ENCODE measurements at regions not wholly inside any gene's neighbourhood (a gene's known extent, or its start where the extent isn't known, plus 50 kb on each side); places are given as distances from the start of the nearest gene placed in this dataset.

DNA sequence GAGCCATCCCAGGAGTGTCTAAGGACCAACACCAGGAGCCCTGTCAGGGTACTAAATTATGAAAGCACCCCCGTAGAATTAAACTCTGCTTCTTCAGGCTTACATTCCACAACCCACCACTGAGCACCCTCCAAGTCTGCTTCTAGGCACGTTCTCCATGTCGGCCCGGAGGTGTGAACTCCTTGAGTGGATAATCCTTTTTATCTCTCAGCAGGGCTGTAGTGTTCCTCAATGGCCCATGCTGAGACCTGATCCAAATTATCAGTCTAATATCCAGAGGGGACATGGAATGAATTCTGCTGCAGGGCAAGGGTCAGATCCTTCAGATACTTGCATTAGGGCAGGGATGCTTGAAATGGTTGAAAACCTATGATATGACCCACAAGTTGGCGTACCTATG is 55.9 kb upstream of the TARP start:
- H3K9me2 ChIP-seq (ENCODE audit: insufficient read depth, low read length) = no peaks in the 10 kb centered on the region
- no TSS peak for BruUV-seq (replicated peaks)
- H3K9me3 ChIP-seq (ENCODE audit: low read length) = no peaks in the 10 kb centered on the region
- no peaks in the 10 kb centered on the region for H3K79me2 ChIP-seq (ENCODE audit: insufficient read depth, low read depth, low read length)
- no peaks in the 10 kb centered on the region for H4K20me1 ChIP-seq (ENCODE audit: insufficient read depth, low read length)
- TF ChIP-seq, protein P1, sequence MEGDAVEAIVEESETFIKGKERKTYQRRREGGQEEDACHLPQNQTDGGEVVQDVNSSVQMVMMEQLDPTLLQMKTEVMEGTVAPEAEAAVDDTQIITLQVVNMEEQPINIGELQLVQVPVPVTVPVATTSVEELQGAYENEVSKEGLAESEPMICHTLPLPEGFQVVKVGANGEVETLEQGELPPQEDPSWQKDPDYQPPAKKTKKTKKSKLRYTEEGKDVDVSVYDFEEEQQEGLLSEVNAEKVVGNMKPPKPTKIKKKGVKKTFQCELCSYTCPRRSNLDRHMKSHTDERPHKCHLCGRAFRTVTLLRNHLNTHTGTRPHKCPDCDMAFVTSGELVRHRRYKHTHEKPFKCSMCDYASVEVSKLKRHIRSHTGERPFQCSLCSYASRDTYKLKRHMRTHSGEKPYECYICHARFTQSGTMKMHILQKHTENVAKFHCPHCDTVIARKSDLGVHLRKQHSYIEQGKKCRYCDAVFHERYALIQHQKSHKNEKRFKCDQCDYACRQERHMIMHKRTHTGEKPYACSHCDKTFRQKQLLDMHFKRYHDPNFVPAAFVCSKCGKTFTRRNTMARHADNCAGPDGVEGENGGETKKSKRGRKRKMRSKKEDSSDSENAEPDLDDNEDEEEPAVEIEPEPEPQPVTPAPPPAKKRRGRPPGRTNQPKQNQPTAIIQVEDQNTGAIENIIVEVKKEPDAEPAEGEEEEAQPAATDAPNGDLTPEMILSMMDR (conservative IDR thresholded peaks at IDR 0.05; ENCODE audit: low read length) = no peak
- TF ChIP-seq EZH2phosphoT487 (IDR thresholded peaks at IDR 0.05; ENCODE audit: borderline replicate concordance, low read depth, low read length) = no peak
- POLR2A ChIA-PET = interaction anchor here (0.9 kb wide), 1 partner anchor 32 kb away, joined by 3 read pairs; no protein-coding TSS in a partner anchor
- no peak overlapping the region for H2AFZ ChIP-seq (ENCODE audit: low read length)
- H3K27ac ChIP-seq (ENCODE audit: low read depth, low read length, poor library complexity, severe bottlenecking) = no peak overlapping the region
- CTCF ChIA-PET (ENCODE audit: unreplicated experiment) = no interaction called here
- H3K36me3 ChIP-seq (ENCODE audit: insufficient read depth, low read length) = no peaks in the 10 kb centered on the region
- no peak overlapping the region for H3K4me2 ChIP-seq (ENCODE audit: low read length)
- DNase-seq (ENCODE audit: low spot score) = no peak
- H3K4me1 ChIP-seq (ENCODE audit: insufficient read depth, low read length, poor library complexity, severe bottlenecking) = peaks cover 21% of the 10 kb centered on the region
- intact Hi-C loops (cut with micrococcal nuclease; ENCODE audit: unreplicated experiment) = no loop called here
- H3K4me3 ChIP-seq (ENCODE audit: low read depth, low read length, poor library complexity, severe bottlenecking) = no peak overlapping the region

DNA sequence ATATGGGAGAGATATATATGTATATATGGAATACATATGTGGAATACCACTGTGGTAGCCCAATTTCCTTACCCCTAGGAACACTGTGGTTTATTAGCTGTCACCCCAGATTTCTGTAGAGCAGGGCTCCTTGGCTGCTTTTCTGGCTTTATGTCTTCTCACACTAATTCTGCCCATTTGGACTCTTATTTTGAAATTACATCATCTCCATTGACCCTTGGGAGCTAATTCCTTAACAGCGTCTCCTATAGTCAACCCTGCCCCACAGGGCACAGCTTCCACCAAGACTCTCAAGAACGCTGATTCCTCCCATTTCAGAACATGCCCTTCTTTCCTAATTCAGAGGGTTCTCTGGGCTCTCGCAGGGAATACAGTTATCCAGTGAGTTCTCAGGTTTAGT is 55.4 kb upstream of the TARP start:
- intact Hi-C loops (cut with micrococcal nuclease; ENCODE audit: unreplicated experiment) = no loop called here
- Histone ChIP-seq H3K4me3 (ENCODE audit: low read depth, low read length, poor library complexity, severe bottlenecking) (no peak overlapping the region), H3K27ac (ENCODE audit: low read depth, low read length, poor library complexity, severe bottlenecking) (no peak overlapping the region), H3K79me2 (ENCODE audit: insufficient read depth, low read depth, low read length) (no peaks in the 10 kb centered on the region), H4K20me1 (ENCODE audit: insufficient read depth, low read length) (no peaks in the 10 kb centered on the region), H3K9me3 (ENCODE audit: low read length) (no peaks in the 10 kb centered on the region), H3K4me1 (ENCODE audit: insufficient read depth, low read length, poor library complexity, severe bottlenecking) (peaks cover 21% of the 10 kb centered on the region), H3K36me3 (ENCODE audit: insufficient read depth, low read length) (no peaks in the 10 kb centered on the region), H3K4me2 (ENCODE audit: low read length) (no peak overlapping the region), H2AFZ (ENCODE audit: low read length) (no peak overlapping the region), H3K9me2 (ENCODE audit: insufficient read depth, low read length) (no peaks in the 10 kb centered on the region)
- no TSS peak for BruUV-seq (replicated peaks)
- ChIA-PET POLR2A (interaction anchor here (1.3 kb wide), 1 partner anchor 22 kb away, joined by 3 read pairs; no protein-coding TSS in a partner anchor), CTCF (ENCODE audit: unreplicated experiment) (no interaction called here)
- no peak for TF ChIP-seq EZH2phosphoT487 (IDR thresholded peaks at IDR 0.05; ENCODE audit: borderline replicate concordance, low read depth, low read length)
- TF ChIP-seq, protein P1 (conservative IDR thresholded peaks at IDR 0.05; ENCODE audit: low read length) = no peak
- DNase-seq (ENCODE audit: low spot score) = no peak

DNA sequence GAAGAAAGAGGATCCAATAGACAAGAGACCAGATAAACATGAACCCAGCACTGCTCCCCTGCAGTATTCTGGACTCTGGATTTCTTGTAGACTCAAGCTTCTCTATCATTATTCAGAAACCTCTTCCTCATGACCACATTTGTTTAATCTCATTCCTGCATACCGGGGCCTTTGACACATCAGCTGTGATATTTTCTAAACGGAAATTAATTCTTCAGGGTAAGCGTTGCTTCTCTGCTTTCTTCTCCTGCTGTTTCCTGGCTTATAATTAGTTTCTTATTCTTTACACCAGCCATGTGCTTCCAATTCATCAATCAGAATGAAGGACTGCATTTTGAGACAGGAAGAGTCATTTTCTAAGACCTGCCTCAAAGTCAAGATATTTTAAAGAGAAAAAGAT is 54.2 kb upstream of the TARP start:
- Histone ChIP-seq H3K9me2 (ENCODE audit: insufficient read depth, low read length) (no peaks in the 10 kb centered on the region), H3K36me3 (ENCODE audit: insufficient read depth, low read length) (no peaks in the 10 kb centered on the region), H2AFZ (ENCODE audit: low read length) (no peak overlapping the region; the same call in 1 of the 2 replicates), H3K4me1 (ENCODE audit: insufficient read depth, low read length, poor library complexity, severe bottlenecking) (peaks cover 21% of the 10 kb centered on the region), H3K79me2 (ENCODE audit: insufficient read depth, low read depth, low read length) (no peaks in the 10 kb centered on the region), H3K4me3 (ENCODE audit: low read depth, low read length, poor library complexity, severe bottlenecking) (no peak overlapping the region), H4K20me1 (ENCODE audit: insufficient read depth, low read length) (no peaks in the 10 kb centered on the region), H3K9me3 (ENCODE audit: low read length) (no peaks in the 10 kb centered on the region), H3K27ac (ENCODE audit: low read depth, low read length, poor library complexity, severe bottlenecking) (no peak overlapping the region), H3K4me2 (ENCODE audit: low read length) (no peak overlapping the region)
- TF ChIP-seq, protein P1 (conservative IDR thresholded peaks at IDR 0.05; ENCODE audit: low read length) = no peak
- TF ChIP-seq EZH2phosphoT487 (IDR thresholded peaks at IDR 0.05; ENCODE audit: borderline replicate concordance, low read depth, low read length) = no peak
- no TSS peak for BruUV-seq (replicated peaks)
- intact Hi-C loops (cut with micrococcal nuclease; ENCODE audit: unreplicated experiment) = no loop called here
- ChIA-PET POLR2A (interaction anchor here (0.7 to 1.3 kb wide), 2 partner anchors 14 to 21 kb away, joined by 3 read pairs; no protein-coding TSS in a partner anchor), CTCF (ENCODE audit: unreplicated experiment) (interaction anchor here (1.0 kb wide), 1 partner anchor 8 kb away, joined by 4 read pairs; no protein-coding TSS in a partner anchor)
- no peak for DNase-seq (ENCODE audit: low spot score)

All from OCI-LY7 (cell line).